Uterus (tissue), 3 donors: ENCODE measurements at regions not wholly inside any gene's neighbourhood (a gene's known extent, or its start where the extent isn't known, plus 50 kb on each side); places are given as distances from the start of the nearest gene placed in this dataset.

ENCODE experiments used
- DNase-seq, 2 donors: peaks; one replicate each; pipeline ENCODE4 v3.0.0-alpha.2; 2019 to 2020
- H3K27ac ChIP-seq, 2 donors: fragments of 200-600 bp; sonication (generic); 1 replicate in 1 of 2; 2 replicates in 1 of 2; pipeline ENCODE4 v1.5.1; 2016 to 2018
- H3K27me3 ChIP-seq, 2 donors: fragments of 200-600 bp; sonication (generic); one replicate each; pipeline ENCODE4 v1.5.1; 2018 to 2019; ENCODE audit warnings: control low read depth in 1 of 2
- H3K36me3 ChIP-seq, 2 donors: fragments of 200-600 bp; sonication (generic); one replicate each; pipeline ENCODE4 v1.5.1; 2019; ENCODE audit warnings: control low read depth in 1 of 2
- H3K4me1 ChIP-seq, 2 donors: fragments of 200-600 bp; sonication (generic); one replicate each; pipeline ENCODE4 v1.5.1; 2018 to 2019; ENCODE audit warnings: control low read depth in 1 of 2
- H3K4me3 ChIP-seq, 2 donors: fragments of 200-600 bp; sonication (generic); 1 replicate in 1 of 2; 2 replicates in 1 of 2; pipeline ENCODE4 v1.5.1; 2018 to 2019; ENCODE audit warnings: mild to moderate bottlenecking in 1 of 2
- H3K9me3 ChIP-seq, 2 donors: fragments of 200-600 bp; sonication (generic); one replicate each; pipeline ENCODE4 v1.5.1; 2019; ENCODE audit warnings: control low read depth in 1 of 2
- CTCF ChIP-seq, 4 experiments: fragments of 200-600 bp in 2 of 4; fragments of 450-650 bp in 2 of 4; sonication (generic) in 2 of 4; IDR thresholded peaks; one replicate each; pipeline ENCODE4 v1.5.1; 2016 to 2019; ENCODE audit warnings: antibody characterized with exemption in 4 of 4, mild to moderate bottlenecking in 2 of 4, moderate library complexity in 1 of 4
- POLR2A ChIP-seq, 2 donors: fragments of 450-650 bp; IDR thresholded peaks; one replicate each; pipeline ENCODE4 v1.6.1; 2016; ENCODE audit warnings: antibody characterized with exemption in 2 of 2, mild to moderate bottlenecking in 1 of 2, moderate library complexity in 1 of 2
- intact Hi-C: fragments of 100-400 bp; cut with DNase I; formaldehyde crosslinking; loops from one replicate; pipeline ENCODE4 v1.15.1; 2023; ENCODE audit warnings: low total_unique reads
- donor health status: DM: yes; HTN: yes; CAD: no.

GRCh38 chr18:78925557-78926242 lies 53.9 kb upstream of the SALL3 start:
- Histone ChIP-seq H3K9me3 (no peaks in the 10 kb centered on the region), H3K27me3 (no peaks in the 10 kb centered on the region), H3K27ac (no peak overlapping the region), H3K4me1 (no peaks in the 10 kb centered on the region), H3K4me3 (no peak overlapping the region), H3K36me3 (no peaks in the 10 kb centered on the region)
- no peak for TF ChIP-seq POLR2A (IDR thresholded peaks at IDR 0.05)
- intact Hi-C loops = no loop called here
- no peak for DNase-seq

- TF ChIP-seq POLR2A (IDR thresholded peaks at IDR 0.05) (no peak), CTCF (IDR thresholded peaks at IDR 0.05) (no peak)
- no peak overlapping the region for H3K27ac ChIP-seq
- H3K36me3 ChIP-seq = no peaks in the 10 kb centered on the region
- no peak overlapping the region for H3K4me3 ChIP-seq
- no peak for DNase-seq
- intact Hi-C loops = no loop called here
- H3K27me3 ChIP-seq = no peaks in the 10 kb centered on the region
- no peaks in the 10 kb centered on the region for H3K4me1 ChIP-seq
- H3K9me3 ChIP-seq = no peaks in the 10 kb centered on the region
These were observed 53.4 kb upstream of the SALL3 start for GRCh38 chr18:78926243-78926615.

GRCh38 chr18:78927156-78927555 lies 52.5 kb upstream of the SALL3 start:
- TF ChIP-seq POLR2A (IDR thresholded peaks at IDR 0.05) = no peak
- TF ChIP-seq CTCF (IDR thresholded peaks at IDR 0.05) = no peak
- intact Hi-C loops = no loop called here
- H3K9me3 ChIP-seq = no peaks in the 10 kb centered on the region

GRCh38 chr18:78927616-78928015 lies 52.0 kb upstream of the SALL3 start:
- Histone ChIP-seq H3K4me3 (no peak overlapping the region), H3K36me3 (no peaks in the 10 kb centered on the region), H3K27ac (no peak overlapping the region), H3K27me3 (no peaks in the 10 kb centered on the region), H3K9me3 (no peaks in the 10 kb centered on the region), H3K4me1 (no peaks in the 10 kb centered on the region)
- intact Hi-C loops = no loop called here
- no peak for TF ChIP-seq CTCF (IDR thresholded peaks at IDR 0.05)
- no peak for TF ChIP-seq POLR2A (IDR thresholded peaks at IDR 0.05)
- no peak for DNase-seq

More at GRCh38 chr18:78927156-78927555, 52.5 kb upstream of the SALL3 start:
- Histone ChIP-seq H3K4me1 (no peaks in the 10 kb centered on the region), H3K27ac (no peak overlapping the region), H3K36me3 (no peaks in the 10 kb centered on the region), H3K4me3 (no peak overlapping the region), H3K27me3 (no peaks in the 10 kb centered on the region)
- DNase-seq = no peak

- DNase-seq = no peak
- no peaks in the 10 kb centered on the region for H3K9me3 ChIP-seq
- no peak overlapping the region for H3K4me3 ChIP-seq
- H3K27me3 ChIP-seq = no peaks in the 10 kb centered on the region
- H3K27ac ChIP-seq = no peak overlapping the region
- no peaks in the 10 kb centered on the region for H3K36me3 ChIP-seq
- no peaks in the 10 kb centered on the region for H3K4me1 ChIP-seq
- intact Hi-C loops = no loop called here
- TF ChIP-seq POLR2A (IDR thresholded peaks at IDR 0.05) = no peak
- no peak for TF ChIP-seq CTCF (IDR thresholded peaks at IDR 0.05)
These were observed 51.5 kb upstream of the SALL3 start for GRCh38 chr18:78928076-78928475.

- intact Hi-C loops = no loop called here
- TF ChIP-seq CTCF (IDR thresholded peaks at IDR 0.05) = no peak
- TF ChIP-seq POLR2A (IDR thresholded peaks at IDR 0.05) = no peak
- no peaks in the 10 kb centered on the region for H3K27me3 ChIP-seq
These were observed 50.1 kb upstream of the SALL3 start for GRCh38 chr18:78929516-78929915.

More at GRCh38 chr18:78929516-78929915, 50.1 kb upstream of the SALL3 start:
- Histone ChIP-seq H3K4me3 (no peak overlapping the region), H3K27ac (no peak overlapping the region), H3K36me3 (no peaks in the 10 kb centered on the region), H3K4me1 (no peaks in the 10 kb centered on the region), H3K9me3 (no peaks in the 10 kb centered on the region)
- no peak for DNase-seq
